Transverse colon (tissue), 4 donors: ENCODE measurements at regions not wholly inside any gene's neighbourhood (a gene's known extent, or its start where the extent isn't known, plus 50 kb on each side); places are given as distances from the start of the nearest gene placed in this dataset.
"Not testable (repeated sequence)": the region's sequence is repeated elsewhere in the genome, so short reads cannot be mapped to it uniquely, and the experiment has no call there.

Experiments
- DNase-seq: peaks from one replicate; pipeline ENCODE4 v3.0.0-alpha.2; 2019
- H3K27ac ChIP-seq, 4 donors: fragments of 200-600 bp; sonication (generic); 2 replicates each; pipeline ENCODE4 v1.5.1; 2016 to 2018; ENCODE audit warnings: inconsistent platforms in 4 of 4
- H3K27me3 ChIP-seq: fragments of 200-600 bp; sonication (generic); 2 replicates; pipeline ENCODE4 v1.5.1; 2017; ENCODE audit warnings: inconsistent platforms
- H3K36me3 ChIP-seq, 4 donors: fragments of 200-600 bp; sonication (generic); 2 replicates each; pipeline ENCODE4 v1.5.1; 2017 to 2019; ENCODE audit warnings: inconsistent platforms in 4 of 4
- H3K4me1 ChIP-seq, 4 donors: fragments of 200-600 bp; sonication (generic); 2 replicates each; pipeline ENCODE4 v1.5.1; 2017 to 2020; ENCODE audit warnings: inconsistent platforms in 4 of 4
- H3K4me3 ChIP-seq, 4 donors: fragments of 200-600 bp; sonication (generic); 1 replicate in 1 of 4; 2 replicates in 3 of 4; pipeline versions ENCODE4 v1.5.1 to v1.6.1; 2017 to 2019; ENCODE audit warnings: inconsistent platforms in 4 of 4
- H3K9me3 ChIP-seq, 2 donors: fragments of 200-600 bp; sonication (generic); 2 replicates each; pipeline ENCODE4 v1.5.1; 2017 to 2019; ENCODE audit warnings: inconsistent platforms in 2 of 2
- CTCF ChIP-seq, 5 experiments: fragments of 200-600 bp in 3 of 5; fragments of 450-650 bp in 2 of 5; sonication (generic) in 3 of 5; IDR thresholded peaks; 1 replicate in 2 of 5; 2 replicates in 3 of 5; pipeline ENCODE4 v1.5.1; 2016 to 2017; ENCODE audit warnings: antibody characterized with exemption in 5 of 5, inconsistent platforms in 3 of 5, mild to moderate bottlenecking in 2 of 5, moderate library complexity in 1 of 5
- EP300 ChIP-seq: sonication (generic); formaldehyde crosslinking; IDR thresholded peaks from one replicate; pipeline ENCODE4 v1.6.1; 2017; ENCODE audit warnings: antibody characterized with exemption, low read depth
- POLR2A ChIP-seq: fragments of 450-650 bp; IDR thresholded peaks from one replicate; pipeline ENCODE4 v1.6.1; 2016; ENCODE audit warnings: antibody characterized with exemption, mild to moderate bottlenecking, moderate library complexity
- POLR2AphosphoS5 ChIP-seq, 3 donors: sonication (generic); formaldehyde crosslinking; IDR thresholded peaks; one replicate each; pipeline ENCODE4 v1.6.1; 2016; ENCODE audit warnings: antibody characterized with exemption in 3 of 3
- WGBS, 2 donors: methylation state at CpG; one replicate each; pipeline ENCODE4 v1.1.5; 2018; ENCODE audit warnings: low coverage in 1 of 2; 5-methylcytosine and 5-hydroxymethylcytosine counted together
- in situ Hi-C, 4 donors: fragments of 200-750 bp; cut with MboI; loops; one replicate each; pipeline versions ENCODE4 v1.15.0 to v1.15.1; 2017; ENCODE audit warnings: low sequenced_read_pairs in 3 of 4, low pct_ligation_motif_present in 1 of 4, low pct_unique_long_range_greater_than_20kb in 1 of 4
- intact Hi-C: fragments of 100-400 bp; cut with DNase I; formaldehyde crosslinking; loops from one replicate; pipeline ENCODE4 v1.15.1; 2023; ENCODE audit warnings: low total_unique reads

- no peak for DNase-seq
- no peak overlapping the region for H3K27ac ChIP-seq
- in situ Hi-C loops = no loop called here
- H3K9me3 ChIP-seq = no peaks in the 10 kb centered on the region
- no peak overlapping the region for H3K4me3 ChIP-seq
- TF ChIP-seq POLR2A (no peak), EP300 (no peak), POLR2AphosphoS5 (IDR thresholded peaks at IDR 0.05) (no peak), CTCF (IDR thresholded peaks at IDR 0.05) (no peak)
- no peaks in the 10 kb centered on the region for H3K27me3 ChIP-seq
- H3K36me3 ChIP-seq = no peaks in the 10 kb centered on the region
- intact Hi-C loops = no loop called here
- no peaks in the 10 kb centered on the region for H3K4me1 ChIP-seq
Observed at GRCh38 chr7:146027243-146027642, 89.4 kb upstream of the CNTNAP2 start.

- intact Hi-C loops (no loop called here), in situ Hi-C loops (no loop called here)
- no peak overlapping the region for H3K4me3 ChIP-seq
- no peaks in the 10 kb centered on the region for H3K4me1 ChIP-seq
- TF ChIP-seq POLR2AphosphoS5 (IDR thresholded peaks at IDR 0.05) = no peak
- H3K36me3 ChIP-seq = no peaks in the 10 kb centered on the region
- WGBS, 2 donors = 82 to 87% methylated on average over 5 of the region's 5 CpGs
- no peaks in the 10 kb centered on the region for H3K27me3 ChIP-seq
- no peak overlapping the region for H3K27ac ChIP-seq
- H3K9me3 ChIP-seq = no peaks in the 10 kb centered on the region
- DNase-seq = no peak
Observed at GRCh38 chr7:146022776-146023175, 93.8 kb upstream of the CNTNAP2 start.

GRCh38 chr7:146019041-146020004 is 97.3 kb upstream of the CNTNAP2 start:
- H3K36me3 ChIP-seq, H3K4me1 ChIP-seq, DNase-seq, H3K9me3 ChIP-seq, H3K4me3 ChIP-seq, H3K27me3 ChIP-seq, in situ Hi-C loops, H3K27ac ChIP-seq, intact Hi-C loops: not testable (repeated sequence)
- WGBS, 2 donors = 91 to 95% methylated on average over 6 to 31 of the region's 33 CpGs

- 83 to 87% methylated on average over 4 of the region's 5 CpGs for WGBS, 2 donors
- H3K36me3 ChIP-seq, H3K4me1 ChIP-seq, DNase-seq, in situ Hi-C loops, H3K9me3 ChIP-seq, H3K4me3 ChIP-seq, H3K27me3 ChIP-seq, intact Hi-C loops, H3K27ac ChIP-seq: not testable (repeated sequence)
Observed at GRCh38 chr7:146017366-146017765, 99.2 kb upstream of the CNTNAP2 start.

GRCh38 chr7:146014154-146014553 is 102.4 kb upstream of the CNTNAP2 start:
- WGBS, 2 donors = 90% methylated on average over 2 of the region's 2 CpGs; no CpG with 5 or more reads in 1 of the 2 donors
- H3K27ac ChIP-seq, intact Hi-C loops, H3K9me3 ChIP-seq, H3K4me1 ChIP-seq, DNase-seq, in situ Hi-C loops, H3K4me3 ChIP-seq, H3K27me3 ChIP-seq, H3K36me3 ChIP-seq: not testable (repeated sequence)

GRCh38 chr7:146008293-146008692 is 108.3 kb upstream of the CNTNAP2 start:
- Histone ChIP-seq H3K36me3 (no peaks in the 10 kb centered on the region), H3K4me1 (no peaks in the 10 kb centered on the region), H3K27me3 (no peaks in the 10 kb centered on the region), H3K9me3 (no peaks in the 10 kb centered on the region), H3K4me3 (no peak overlapping the region), H3K27ac (no peak overlapping the region)
- in situ Hi-C loops = no loop called here
- no peak for TF ChIP-seq EP300
- TF ChIP-seq POLR2AphosphoS5 (IDR thresholded peaks at IDR 0.05) = no peak
- no peak for TF ChIP-seq CTCF (IDR thresholded peaks at IDR 0.05)
- no peak for TF ChIP-seq POLR2A
- intact Hi-C loops = no loop called here
- WGBS, 2 donors = 50 to 77% methylated on average over 1 to 8 of the region's 8 CpGs
- DNase-seq = no peak
